C1 segment of cervical spinal cord (tissue), 14 donors: ENCODE measurements at regions not wholly inside any gene's neighbourhood (a gene's known extent, or its start where the extent isn't known, plus 50 kb on each side); places are given as distances from the start of the nearest gene placed in this dataset.

Source experiments
- DNase-seq, 14 donors: peaks; one replicate each; lab custom pipeline; 2025; lab: John Stamatoyannopoulos, UW

- no peak for DNase-seq
Observed at GRCh38 chr11:23023319-23023718, 163.0 kb upstream of the CCDC179 start.

- DNase-seq: no peak
Observed at GRCh38 chr11:23041001-23041503, 180.8 kb upstream of the CCDC179 start.

GRCh38 chr11:23058656-23059055, 198.4 kb upstream of the CCDC179 start:
- no peak for DNase-seq

- no peak for DNase-seq
Observed at GRCh38 chr11:23063276-23063675, 203.0 kb upstream of the CCDC179 start.

GRCh38 chr11:23078289-23078971, 218.2 kb upstream of the CCDC179 start:
- DNase-seq: no peak

GRCh38 chr11:23079382-23079813, 219.1 kb upstream of the CCDC179 start:
- DNase-seq: no peak

- DNase-seq: no peak
Observed at GRCh38 chr11:23087407-23087806, 227.1 kb upstream of the CCDC179 start.

- no peak for DNase-seq
Observed at GRCh38 chr11:23090659-23091058, 230.4 kb upstream of the CCDC179 start.

- no peak for DNase-seq
Observed at GRCh38 chr11:23095650-23096189, 235.4 kb upstream of the CCDC179 start.

GRCh38 chr11:23097891-23098290, 237.6 kb upstream of the CCDC179 start:
- DNase-seq: no peak

GRCh38 chr11:23099256-23099655, 239.0 kb upstream of the CCDC179 start:
- DNase-seq: no peak

GRCh38 chr11:23100726-23101125, 240.5 kb upstream of the CCDC179 start:
- DNase-seq: no peak

GRCh38 chr11:23103416-23103815, 243.1 kb upstream of the CCDC179 start:
- DNase-seq: no peak

GRCh38 chr11:23111527-23111926, 251.3 kb upstream of the CCDC179 start:
- DNase-seq: no peak

- DNase-seq: no peak
Observed at GRCh38 chr11:23112390-23112789, 252.1 kb upstream of the CCDC179 start.

- peak in 1 of 14 donors; percentile 0 for DNase-seq
Observed at GRCh38 chr11:23112987-23113886, 253.0 kb upstream of the CCDC179 start.

- DNase-seq: no peak
Observed at GRCh38 chr11:23113887-23114216, 253.6 kb upstream of the CCDC179 start.

GRCh38 chr11:23123753-23124152, 263.5 kb upstream of the CCDC179 start:
- DNase-seq: no peak

- DNase-seq: no peak
Observed at GRCh38 chr11:23124249-23124648, 264.0 kb upstream of the CCDC179 start.

GRCh38 chr11:23124996-23125395, 264.7 kb upstream of the CCDC179 start:
- DNase-seq: no peak

GRCh38 chr11:23127706-23128105, 267.4 kb upstream of the CCDC179 start:
- DNase-seq: no peak

GRCh38 chr11:23134627-23135026, 274.4 kb upstream of the CCDC179 start:
- no peak for DNase-seq

- no peak for DNase-seq
Observed at GRCh38 chr11:23138761-23139160, 278.5 kb upstream of the CCDC179 start.
